ENCODE measurements at regions not wholly inside any gene's neighbourhood (a gene's known extent, or its start where the extent isn't known, plus 50 kb on each side); places are given as distances from the start of the nearest gene placed in this dataset.

- DNase-seq (ENCODE audit: low read depth), result no peak
- no peak overlapping the region for H3K4me3 ChIP-seq (ENCODE audit: control insufficient read depth, low read depth, low read length)
- no peak for TF ChIP-seq CTCF (conservative IDR thresholded peaks at IDR 0.05; ENCODE audit: control insufficient read depth, insufficient read depth, low read depth, low read length)
Observed at GRCh38 chr2:120661551-120661950, 74.1 kb upstream of the GLI2 start.

- no peak for DNase-seq (ENCODE audit: low read depth)
- no peak for TF ChIP-seq CTCF (conservative IDR thresholded peaks at IDR 0.05; ENCODE audit: control insufficient read depth, insufficient read depth, low read depth, low read length)
- H3K4me3 ChIP-seq (ENCODE audit: control insufficient read depth, low read depth, low read length), result no peak overlapping the region
Observed at GRCh38 chr2:120662046-120662445, 73.6 kb upstream of the GLI2 start.

- no peak for TF ChIP-seq CTCF (conservative IDR thresholded peaks at IDR 0.05; ENCODE audit: control insufficient read depth, insufficient read depth, low read depth, low read length)
- no peak overlapping the region for H3K4me3 ChIP-seq (ENCODE audit: control insufficient read depth, low read depth, low read length)
- no peak for DNase-seq (ENCODE audit: low read depth)
Observed at GRCh38 chr2:120662746-120663145, 72.9 kb upstream of the GLI2 start.

GRCh38 chr2:120666433-120666832 is 69.2 kb upstream of the GLI2 start:
- no peak overlapping the region for H3K4me3 ChIP-seq (ENCODE audit: control insufficient read depth, low read depth, low read length)
- no peak for DNase-seq (ENCODE audit: low read depth)
- TF ChIP-seq CTCF (conservative IDR thresholded peaks at IDR 0.05; ENCODE audit: control insufficient read depth, insufficient read depth, low read depth, low read length), result no peak

- no peak for DNase-seq (ENCODE audit: low read depth)
- TF ChIP-seq CTCF (conservative IDR thresholded peaks at IDR 0.05; ENCODE audit: control insufficient read depth, insufficient read depth, low read depth, low read length), result no peak
- no peak overlapping the region for H3K4me3 ChIP-seq (ENCODE audit: control insufficient read depth, low read depth, low read length)
Observed at GRCh38 chr2:120667981-120668380, 67.7 kb upstream of the GLI2 start.

- no peak overlapping the region for H3K4me3 ChIP-seq (ENCODE audit: control insufficient read depth, low read depth, low read length)
- DNase-seq (ENCODE audit: low read depth), result peak; percentile 48
- no peak for TF ChIP-seq CTCF (conservative IDR thresholded peaks at IDR 0.05; ENCODE audit: control insufficient read depth, insufficient read depth, low read depth, low read length)
Observed at GRCh38 chr2:120669121-120669952, 66.3 kb upstream of the GLI2 start.
